GM19463 (cell line): ENCODE measurements at regions not wholly inside any gene's neighbourhood (a gene's known extent, or its start where the extent isn't known, plus 50 kb on each side); places are given as distances from the start of the nearest gene placed in this dataset.
"Not testable (repeated sequence)": the region's sequence is repeated elsewhere in the genome, so short reads cannot be mapped to it uniquely, and the experiment has no call there.

Experiments used
- ATAC-seq: cut with Tn5 transposase; IDR thresholded peaks from one replicate; pipeline ENCODE4 v1.9.1; 2021; ENCODE audit warnings: mild to moderate bottlenecking, moderate library complexity; ENCODE audit not compliant: unreplicated experiment

GRCh38 chr4:131366714-131367113 lies 1782.4 kb upstream of the PCDH10 start:
- ATAC-seq: no peak

GRCh38 chr4:131367441-131367840 lies 1781.7 kb upstream of the PCDH10 start:
- ATAC-seq: no peak

- no peak for ATAC-seq
Observed at GRCh38 chr4:131370846-131371245, 1778.2 kb upstream of the PCDH10 start.

- ATAC-seq: no peak
Observed at GRCh38 chr4:131381055-131381454, 1768.0 kb upstream of the PCDH10 start.

GRCh38 chr4:131382839-131383238 lies 1766.3 kb upstream of the PCDH10 start:
- ATAC-seq: no peak

- ATAC-seq: no peak
Observed at GRCh38 chr4:131388277-131388676, 1760.8 kb upstream of the PCDH10 start.

- ATAC-seq: no peak
Observed at GRCh38 chr4:131408102-131408501, 1741.0 kb upstream of the PCDH10 start.

- no peak for ATAC-seq
Observed at GRCh38 chr4:131411393-131411792, 1737.7 kb upstream of the PCDH10 start.

- no peak for ATAC-seq
Observed at GRCh38 chr4:131419147-131419546, 1729.9 kb upstream of the PCDH10 start.

GRCh38 chr4:131426023-131426758 lies 1722.9 kb upstream of the PCDH10 start:
- ATAC-seq: peak; percentile 73

- peak; percentile 35 for ATAC-seq
Observed at GRCh38 chr4:131427000-131427399, 1722.1 kb upstream of the PCDH10 start.

- ATAC-seq: no peak
Observed at GRCh38 chr4:131430302-131430701, 1718.8 kb upstream of the PCDH10 start.

- ATAC-seq: no peak
Observed at GRCh38 chr4:131441004-131441688, 1707.9 kb upstream of the PCDH10 start.

GRCh38 chr4:131447883-131448282 lies 1701.2 kb upstream of the PCDH10 start:
- no peak for ATAC-seq

GRCh38 chr4:131450572-131451209 lies 1698.4 kb upstream of the PCDH10 start:
- no peak for ATAC-seq

- peak; percentile 93 for ATAC-seq
Observed at GRCh38 chr4:131459430-131460101, 1689.5 kb upstream of the PCDH10 start.

GRCh38 chr4:131470360-131470759 lies 1678.7 kb upstream of the PCDH10 start:
- no peak for ATAC-seq

- no peak for ATAC-seq
Observed at GRCh38 chr4:131488772-131489171, 1660.3 kb upstream of the PCDH10 start.

- not testable (repeated sequence) for ATAC-seq
Observed at GRCh38 chr4:131496211-131496610, 1652.9 kb upstream of the PCDH10 start.

- no peak for ATAC-seq
Observed at GRCh38 chr4:131499141-131499873, 1649.8 kb upstream of the PCDH10 start.

GRCh38 chr4:131509521-131509920 lies 1639.6 kb upstream of the PCDH10 start:
- ATAC-seq: no peak
